Activated CD4-positive, alpha-beta T cell treated with anti-CD3 and anti-CD28 coated beads, Interleukin-10, Interleukin-2, amounts not matched to agents 100 ng/mL and 50 ng/mL, durations not matched to agents 16 hours and 8 hours (primary cell): ENCODE measurements at regions not wholly inside any gene's neighbourhood (a gene's known extent, or its start where the extent isn't known, plus 50 kb on each side); places are given as distances from the start of the nearest gene placed in this dataset.

Experiments
- DNase-seq: peaks from one replicate; pipeline ENCODE4 v3.0.0-alpha.2; 2020

GRCh38 chr5:18119156-18119785 lies 485.0 kb downstream of the TAF11L14 start:
- no peak for DNase-seq

DNA sequence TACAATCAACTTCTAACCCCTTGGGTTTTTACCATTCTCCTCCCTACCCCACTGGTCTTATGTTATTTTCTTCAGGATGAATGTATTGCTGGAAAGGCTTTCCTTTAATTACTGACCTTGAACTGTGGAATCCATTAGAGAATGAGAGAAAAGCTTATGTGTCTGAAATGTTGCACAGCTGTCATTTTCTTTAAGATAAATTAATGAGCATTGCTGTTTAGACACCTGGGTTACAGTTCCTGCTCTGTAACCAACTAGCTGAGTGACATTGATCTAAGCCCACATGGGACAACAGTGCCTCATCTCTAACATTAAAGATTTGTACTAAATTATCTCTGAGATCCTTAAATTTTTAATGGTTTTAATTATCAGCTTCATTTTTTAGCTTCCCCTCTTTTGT lies 507.0 kb downstream of the TAF11L14 start:
- no peak for DNase-seq

GRCh38 chr5:18142831-18143230 lies 508.6 kb downstream of the TAF11L14 start:
- DNase-seq, result no peak

- DNase-seq, result no peak
Observed at GRCh38 chr5:18152671-18153070, 518.4 kb downstream of the TAF11L14 start.

DNA sequence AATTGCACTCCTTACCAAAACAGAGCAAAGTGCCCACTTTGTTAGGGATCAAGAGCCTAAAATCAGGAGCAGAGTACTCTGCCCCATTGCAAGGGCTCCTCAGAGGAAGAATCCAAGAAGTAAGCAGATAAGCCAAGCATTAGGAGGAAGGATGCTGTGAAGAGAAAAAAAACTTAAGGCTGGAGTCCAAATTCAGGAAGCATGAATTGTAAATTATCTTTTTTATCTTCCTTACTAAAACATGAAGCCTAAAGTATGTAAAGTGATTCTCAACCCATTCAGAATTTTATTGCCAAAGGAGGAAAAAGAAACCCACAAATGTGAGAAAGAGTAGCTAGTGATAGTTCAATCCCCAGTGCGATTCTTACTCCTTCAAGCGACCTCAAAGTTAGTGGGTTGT lies 523.9 kb downstream of the TAF11L14 start:
- no peak for DNase-seq

DNA sequence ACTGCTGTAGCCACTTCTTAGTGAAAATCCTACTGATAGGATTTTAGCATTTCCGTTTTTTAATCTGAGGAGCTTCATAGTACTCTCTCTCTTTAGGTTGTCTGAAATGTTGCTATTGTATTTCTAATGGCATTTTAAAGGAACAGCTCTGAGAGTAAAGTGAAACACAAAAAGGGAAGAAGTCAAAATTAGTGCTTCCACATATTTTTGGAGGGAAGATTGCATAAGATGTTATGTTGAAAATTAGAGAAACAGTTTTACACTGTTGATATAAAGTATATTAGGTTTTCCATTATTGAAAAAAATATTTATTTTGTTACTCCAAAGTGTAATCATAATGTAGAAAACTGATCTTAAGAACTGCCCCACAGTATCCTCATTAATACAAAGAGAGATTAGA lies 525.1 kb downstream of the TAF11L14 start:
- DNase-seq, result no peak

DNA sequence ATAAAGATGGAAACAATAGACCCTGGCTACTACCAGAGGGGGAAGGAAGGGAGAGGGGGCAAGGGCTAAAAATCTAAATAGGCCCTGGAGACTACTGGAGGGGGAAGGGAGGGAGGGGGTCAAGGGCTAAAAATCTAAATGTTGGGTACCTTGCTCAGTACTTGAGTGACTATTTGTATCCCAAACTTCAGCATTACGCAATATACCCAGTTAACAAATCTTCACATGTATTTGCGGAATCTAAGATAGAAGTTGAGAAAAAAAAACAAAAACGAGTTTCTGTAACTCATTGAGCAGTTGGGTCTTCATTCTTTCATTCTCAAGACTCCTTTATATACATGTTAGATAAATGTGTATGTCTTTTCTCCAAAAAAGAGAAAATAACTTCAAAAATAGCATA lies 537.4 kb downstream of the TAF11L14 start:
- no peak for DNase-seq

- no peak for DNase-seq
Observed at GRCh38 chr5:18179579-18179978, 545.3 kb downstream of the TAF11L14 start.

GRCh38 chr5:18181575-18181974 lies 547.3 kb downstream of the TAF11L14 start:
- DNase-seq, result no peak

DNA sequence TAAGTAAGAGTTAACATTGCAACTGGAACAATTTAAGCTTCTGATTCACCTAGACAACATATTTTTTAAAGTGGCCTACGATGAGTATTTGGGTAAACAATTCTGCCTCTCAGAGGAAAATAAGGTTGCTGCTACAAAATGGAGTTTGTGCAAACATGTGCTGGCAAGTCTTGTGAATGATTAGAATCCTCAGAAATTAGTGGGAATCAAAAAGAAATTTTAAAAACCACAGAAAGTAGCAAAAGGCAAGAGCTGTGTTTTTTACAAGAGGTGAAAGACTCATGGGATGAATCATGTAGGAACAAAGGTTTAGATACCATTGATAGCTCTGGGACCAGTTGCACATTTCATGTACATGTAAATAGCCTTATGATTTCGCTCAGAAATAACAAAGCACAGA lies 561.6 kb downstream of the TAF11L14 start:
- DNase-seq, result no peak

- DNase-seq, result no peak
Observed at GRCh38 chr5:18197734-18198133, 563.5 kb downstream of the TAF11L14 start.

- no peak for DNase-seq
Observed at GRCh38 chr5:18202164-18202563, 567.9 kb downstream of the TAF11L14 start.

DNA sequence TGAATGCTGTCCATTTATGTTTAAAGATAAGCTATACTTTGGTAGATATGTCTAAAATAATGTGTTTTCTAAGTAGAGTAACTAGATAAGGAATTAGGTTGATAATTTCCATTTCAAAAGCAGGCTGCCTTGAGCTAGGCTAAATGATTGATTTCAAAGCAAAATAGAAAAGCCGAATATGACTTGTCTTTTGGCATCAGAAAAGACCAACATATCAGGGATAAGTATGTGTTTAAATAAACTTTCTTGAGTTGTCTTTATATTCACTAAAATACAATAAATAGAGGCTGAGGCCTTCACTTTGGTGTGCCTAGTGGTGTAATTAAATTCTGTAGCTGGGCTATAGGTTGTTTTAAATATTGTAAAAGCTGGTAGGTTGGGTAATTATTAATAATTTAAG lies 569.0 kb downstream of the TAF11L14 start:
- no peak for DNase-seq

DNA sequence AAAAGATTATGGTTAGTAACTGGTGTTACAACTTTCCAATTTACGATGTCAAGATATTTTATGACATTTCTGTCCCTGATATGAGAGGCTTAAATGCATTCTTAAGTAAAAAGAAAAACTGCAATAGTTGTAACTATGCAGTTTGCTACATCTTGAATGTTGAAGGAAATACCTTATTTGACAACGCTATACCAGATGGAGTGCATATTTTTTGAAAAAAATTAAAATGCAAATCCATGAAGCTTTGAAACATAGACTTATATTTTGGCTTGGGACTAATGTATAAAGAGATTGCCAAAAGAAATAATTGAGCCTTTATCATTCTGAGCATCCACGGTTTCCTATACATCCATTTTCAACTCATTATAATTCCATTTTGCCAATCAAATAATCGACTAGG lies 579.4 kb downstream of the TAF11L14 start:
- no peak for DNase-seq

DNA sequence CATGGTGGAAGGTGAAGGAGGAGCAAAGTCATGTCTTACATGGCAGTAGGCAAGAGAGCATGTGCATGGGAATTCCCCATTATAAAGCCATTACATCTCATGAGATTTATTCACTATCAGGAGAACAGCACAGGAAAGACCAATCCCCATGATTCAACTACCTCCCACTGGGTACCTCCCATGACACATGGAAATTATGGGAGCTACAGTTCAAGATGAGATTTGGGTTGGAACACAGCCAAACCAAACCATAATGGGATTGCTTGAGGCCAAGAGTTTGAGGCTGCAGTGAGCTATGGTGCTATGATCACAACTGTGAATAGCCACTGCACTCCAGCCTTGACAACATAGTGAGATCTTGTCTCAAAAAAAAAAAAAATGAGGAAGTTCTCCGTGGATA lies 581.8 kb downstream of the TAF11L14 start:
- no peak for DNase-seq

- DNase-seq, result no peak
Observed at GRCh38 chr5:18216729-18217128, 582.5 kb downstream of the TAF11L14 start.

DNA sequence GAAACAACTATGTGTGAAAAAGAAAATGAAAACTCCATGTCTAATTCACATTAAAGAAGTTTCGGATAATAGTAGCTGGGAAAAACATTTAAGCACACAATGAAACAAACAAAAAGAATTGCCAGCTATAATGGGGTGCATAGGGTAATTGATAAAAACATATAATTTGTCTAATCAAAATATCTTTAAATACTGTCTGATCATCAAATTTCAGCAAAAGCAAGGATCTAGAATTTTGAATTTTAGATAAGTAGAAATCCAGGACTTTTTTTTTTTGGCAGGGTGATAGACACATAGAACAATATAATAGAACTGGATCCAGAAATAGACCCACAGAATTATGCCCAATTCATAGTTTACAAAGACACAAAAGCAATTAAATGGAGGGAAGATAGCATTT lies 585.0 kb downstream of the TAF11L14 start:
- no peak for DNase-seq

GRCh38 chr5:18220631-18221030 lies 586.4 kb downstream of the TAF11L14 start:
- DNase-seq, result no peak

DNA sequence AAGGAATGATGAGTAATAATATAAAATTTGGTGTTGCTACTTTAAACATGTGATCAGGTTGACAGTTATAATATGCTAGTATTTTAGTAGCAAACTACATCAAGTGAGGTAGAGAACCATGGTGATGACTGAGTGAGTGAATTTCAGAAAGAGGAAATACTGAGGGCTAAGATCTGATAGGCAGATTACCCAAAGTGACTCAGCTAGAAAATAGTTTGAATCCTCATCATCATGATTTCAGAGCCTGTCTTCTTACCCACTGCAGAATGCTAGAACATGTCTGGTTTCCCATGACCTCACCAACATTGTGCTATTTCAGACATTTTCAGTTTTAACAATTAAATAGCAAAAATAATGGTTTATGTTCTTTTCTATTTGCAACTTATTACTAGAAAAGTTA lies 602.1 kb downstream of the TAF11L14 start:
- no peak for DNase-seq

GRCh38 chr5:18238321-18238720 lies 604.1 kb downstream of the TAF11L14 start:
- DNase-seq, result no peak

DNA sequence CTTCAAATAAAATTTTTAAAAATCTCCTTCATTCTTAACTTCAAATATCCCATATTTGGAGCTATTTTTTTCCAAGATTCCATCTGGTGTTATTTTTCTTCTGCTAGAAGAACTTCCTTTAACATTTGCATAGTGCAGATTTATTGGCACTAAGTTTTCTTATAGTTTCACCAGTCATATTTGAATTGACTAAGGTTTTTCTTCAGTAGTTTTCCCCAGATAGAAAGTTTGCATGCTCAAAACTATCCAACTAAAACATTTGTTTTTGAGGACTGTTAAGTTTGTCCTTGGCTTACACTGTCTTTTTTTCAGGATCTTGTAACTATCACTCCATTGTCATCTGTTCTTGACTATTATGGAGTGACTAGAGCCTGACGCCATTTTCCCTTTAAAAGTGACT lies 606.7 kb downstream of the TAF11L14 start:
- no peak for DNase-seq

DNA sequence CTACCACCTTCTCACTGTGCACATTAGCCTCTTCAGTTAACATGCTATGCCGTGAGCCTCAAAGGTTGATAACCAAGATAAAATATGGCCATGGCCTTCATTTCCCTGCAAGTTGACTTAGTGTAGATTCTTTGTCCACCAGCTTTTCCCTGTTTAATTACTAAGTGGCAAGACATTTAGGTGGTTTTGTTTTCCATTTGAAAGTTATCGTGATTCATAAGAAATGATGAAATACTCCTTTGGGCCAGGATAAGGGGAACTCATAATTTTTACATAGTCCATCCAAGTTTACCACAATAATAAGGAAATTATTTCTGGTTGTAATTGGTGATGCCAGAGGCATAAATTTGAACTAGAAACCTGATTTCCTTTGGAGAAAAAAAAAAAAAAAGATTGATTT lies 609.6 kb downstream of the TAF11L14 start:
- DNase-seq, result no peak

DNA sequence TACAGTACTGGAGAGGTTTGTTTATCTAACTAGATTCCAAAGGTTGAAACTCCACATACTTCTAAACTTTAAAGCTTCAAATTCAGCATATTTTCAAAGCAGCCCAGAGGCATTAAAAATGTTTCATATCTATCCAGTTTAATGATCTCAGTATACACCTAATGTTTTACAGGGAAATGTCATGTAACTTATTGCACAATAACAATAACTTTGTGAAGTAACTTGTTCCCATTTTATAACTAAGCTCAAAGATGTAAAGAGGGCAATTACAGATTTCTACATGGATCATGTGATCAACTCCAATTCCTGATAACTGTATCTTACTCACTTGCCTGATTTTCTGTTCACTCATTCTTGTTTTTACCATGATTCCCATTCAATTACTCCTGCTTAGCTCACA lies 610.0 kb downstream of the TAF11L14 start:
- no peak for DNase-seq

DNA sequence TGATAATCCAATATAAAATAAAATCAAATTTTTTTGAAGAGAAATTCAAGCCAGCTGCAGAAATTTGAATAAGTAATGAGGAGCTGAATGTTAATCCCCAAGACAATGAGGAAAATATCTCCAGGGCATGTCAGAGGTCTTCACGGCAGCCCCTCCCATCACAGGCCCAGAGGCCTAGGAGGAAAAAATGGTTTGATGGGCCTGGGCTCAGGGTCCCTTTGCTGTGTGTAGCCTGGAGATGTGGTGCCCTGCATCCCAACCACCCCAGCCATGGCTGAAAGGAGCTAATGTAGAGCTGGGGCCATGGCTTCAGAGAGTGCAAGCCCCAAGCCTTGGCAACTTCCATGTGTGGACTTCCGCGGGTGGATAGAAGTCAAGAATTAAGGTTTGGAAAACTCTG lies 618.3 kb downstream of the TAF11L14 start:
- no peak for DNase-seq

DNA sequence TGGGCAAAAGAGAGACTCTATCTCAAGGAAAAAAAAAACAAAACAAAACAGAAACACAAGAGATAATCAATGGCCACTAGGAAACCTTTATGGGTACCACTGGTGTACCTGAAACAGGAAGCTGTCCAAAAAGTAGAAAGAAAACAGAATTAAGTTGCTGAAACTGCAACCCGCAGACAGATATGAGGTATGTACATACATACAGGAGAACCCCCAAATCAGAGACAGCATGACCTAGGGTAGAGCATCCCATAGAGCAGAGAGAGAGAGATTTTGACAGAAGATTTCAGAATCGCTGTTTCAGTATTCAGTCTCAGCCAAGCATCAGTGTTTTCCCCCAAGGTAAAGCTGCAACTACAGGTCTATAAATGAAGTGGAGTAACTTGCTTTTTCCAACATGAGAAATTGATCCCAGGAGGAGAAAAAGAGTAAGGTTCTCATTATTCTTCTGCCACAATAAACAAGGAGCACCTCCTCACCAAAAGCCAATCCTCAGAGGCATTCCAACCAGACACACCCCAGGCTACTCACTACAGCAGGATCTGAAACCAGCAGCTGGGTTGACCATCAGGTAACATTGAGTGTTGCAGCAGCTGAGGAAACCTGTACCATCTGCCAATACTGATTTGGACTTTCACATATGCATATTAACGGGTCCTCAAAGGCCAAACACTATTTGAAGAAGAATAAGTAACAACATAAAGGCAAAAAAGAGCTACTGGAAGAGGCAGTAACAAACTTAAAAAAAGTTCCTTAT lies 630.0 kb downstream of the TAF11L14 start:
- DNase-seq, result no peak
